GM06990 (cell line): ENCODE measurements at regions not wholly inside any gene's neighbourhood (a gene's known extent, or its start where the extent isn't known, plus 50 kb on each side); places are given as distances from the start of the nearest gene placed in this dataset.

Experiments
- DNase-seq: peaks from one replicate; pipeline ENCODE4 v3.0.0-alpha.2; 2011; ENCODE audit not compliant: insufficient read length; ENCODE audit errors: extremely low read depth
- H3K27me3 ChIP-seq: replicated peaks from 2 replicates; pipeline ENCODE4 v1.6.0; 2011; ENCODE audit warnings: low read length; ENCODE audit not compliant: control insufficient read depth, insufficient read depth
- H3K36me3 ChIP-seq: 2 replicates; pipeline ENCODE4 v1.5.1; 2011; ENCODE audit warnings: low read length; ENCODE audit not compliant: control insufficient read depth, insufficient read depth
- H3K4me3 ChIP-seq: replicated peaks from 2 replicates; pipeline ENCODE4 v1.5.1; 2011; ENCODE audit warnings: low read depth, mild to moderate bottlenecking, control low read depth, low read length
- TF ChIP-seq, protein P1 (sequence below): IDR thresholded peaks from 2 replicates; pipeline ENCODE4 v1.5.1; 2011; ENCODE audit warnings: low read length, control low read depth, mild to moderate bottlenecking, inconsistent platforms; ENCODE audit not compliant: insufficient read depth, poor library complexity, severe bottlenecking

DNA sequence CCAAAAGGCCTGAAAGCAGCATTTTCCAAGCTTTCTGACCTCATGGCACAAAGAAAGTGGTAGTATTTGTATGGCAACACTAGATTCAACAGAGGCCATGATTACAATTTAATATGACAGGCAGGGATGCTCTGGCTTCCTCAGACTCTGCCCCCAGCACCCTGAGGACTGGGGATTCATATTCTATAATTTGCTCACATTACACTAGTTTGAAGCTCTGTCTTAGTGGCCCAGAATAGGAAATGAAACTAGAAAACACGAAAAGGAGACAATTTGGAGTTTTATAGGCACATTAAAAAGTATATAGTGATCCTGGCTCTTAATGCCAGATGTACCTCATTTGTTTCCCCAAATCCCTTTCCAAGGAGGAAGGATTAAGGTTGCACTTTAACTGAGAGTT is 173.0 kb upstream of the STK17B start:
- TF ChIP-seq, protein P1, sequence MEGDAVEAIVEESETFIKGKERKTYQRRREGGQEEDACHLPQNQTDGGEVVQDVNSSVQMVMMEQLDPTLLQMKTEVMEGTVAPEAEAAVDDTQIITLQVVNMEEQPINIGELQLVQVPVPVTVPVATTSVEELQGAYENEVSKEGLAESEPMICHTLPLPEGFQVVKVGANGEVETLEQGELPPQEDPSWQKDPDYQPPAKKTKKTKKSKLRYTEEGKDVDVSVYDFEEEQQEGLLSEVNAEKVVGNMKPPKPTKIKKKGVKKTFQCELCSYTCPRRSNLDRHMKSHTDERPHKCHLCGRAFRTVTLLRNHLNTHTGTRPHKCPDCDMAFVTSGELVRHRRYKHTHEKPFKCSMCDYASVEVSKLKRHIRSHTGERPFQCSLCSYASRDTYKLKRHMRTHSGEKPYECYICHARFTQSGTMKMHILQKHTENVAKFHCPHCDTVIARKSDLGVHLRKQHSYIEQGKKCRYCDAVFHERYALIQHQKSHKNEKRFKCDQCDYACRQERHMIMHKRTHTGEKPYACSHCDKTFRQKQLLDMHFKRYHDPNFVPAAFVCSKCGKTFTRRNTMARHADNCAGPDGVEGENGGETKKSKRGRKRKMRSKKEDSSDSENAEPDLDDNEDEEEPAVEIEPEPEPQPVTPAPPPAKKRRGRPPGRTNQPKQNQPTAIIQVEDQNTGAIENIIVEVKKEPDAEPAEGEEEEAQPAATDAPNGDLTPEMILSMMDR: no peak
- DNase-seq: no peak

DNA sequence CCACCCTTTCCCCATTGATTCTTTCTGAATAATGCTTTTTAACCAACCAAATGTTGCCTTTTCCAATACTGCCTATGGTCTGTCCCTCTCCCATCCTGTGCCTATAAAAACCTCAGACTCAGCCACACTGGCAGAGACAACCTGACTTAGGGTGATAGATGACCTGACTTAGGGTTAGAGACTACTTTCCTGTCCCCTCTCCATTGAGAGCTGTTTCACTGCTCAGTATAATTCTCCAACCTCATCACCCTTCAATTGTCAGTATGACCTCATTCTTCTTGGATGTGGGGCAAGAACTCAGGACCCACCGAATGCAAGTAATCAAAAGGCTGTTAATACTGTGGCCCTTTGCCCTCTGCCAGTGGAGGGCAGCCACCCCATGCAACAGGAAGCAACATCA is 182.3 kb upstream of the STK17B start:
- no peak for DNase-seq
- TF ChIP-seq, protein P1: no peak
- Histone ChIP-seq H3K27me3 (no peaks in the 10 kb centered on the region), H3K4me3 (no peak overlapping the region), H3K36me3 (peaks cover 5% of the 10 kb centered on the region)

More for the DNA sequence above, 173.0 kb upstream of the STK17B start:
- Histone ChIP-seq H3K27me3 (no peaks in the 10 kb centered on the region), H3K36me3 (no peaks in the 10 kb centered on the region; the same call in 1 of the 2 replicates), H3K4me3 (no peak overlapping the region)

DNA sequence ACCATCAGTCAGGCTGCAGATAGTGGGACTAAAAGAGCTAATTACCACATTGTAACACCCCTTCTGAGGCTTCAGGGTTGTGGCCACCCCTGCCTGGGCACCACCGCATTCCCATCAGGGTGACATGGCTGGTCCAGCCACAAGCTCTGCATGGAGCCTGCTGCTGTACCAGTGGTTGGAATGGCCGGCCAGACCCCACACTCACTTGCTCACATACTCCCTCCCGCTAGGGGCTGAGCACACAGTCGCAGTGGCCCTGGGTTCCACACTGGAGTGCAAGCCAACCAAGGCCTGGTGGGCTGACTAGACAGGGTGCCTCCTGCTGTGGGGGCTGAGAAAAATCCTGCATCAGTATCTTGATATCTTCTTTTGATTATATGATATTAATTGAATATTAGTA is 182.8 kb upstream of the STK17B start:
- no peak for DNase-seq
- TF ChIP-seq, protein P1: no peak
- H3K27me3 ChIP-seq: no peaks in the 10 kb centered on the region
- no peak overlapping the region for H3K4me3 ChIP-seq
- H3K36me3 ChIP-seq: peaks cover 5% of the 10 kb centered on the region

- TF ChIP-seq, protein P1: no peak
Observed at GRCh38 chr2:196356332-196356731, 185.0 kb upstream of the STK17B start.

DNA sequence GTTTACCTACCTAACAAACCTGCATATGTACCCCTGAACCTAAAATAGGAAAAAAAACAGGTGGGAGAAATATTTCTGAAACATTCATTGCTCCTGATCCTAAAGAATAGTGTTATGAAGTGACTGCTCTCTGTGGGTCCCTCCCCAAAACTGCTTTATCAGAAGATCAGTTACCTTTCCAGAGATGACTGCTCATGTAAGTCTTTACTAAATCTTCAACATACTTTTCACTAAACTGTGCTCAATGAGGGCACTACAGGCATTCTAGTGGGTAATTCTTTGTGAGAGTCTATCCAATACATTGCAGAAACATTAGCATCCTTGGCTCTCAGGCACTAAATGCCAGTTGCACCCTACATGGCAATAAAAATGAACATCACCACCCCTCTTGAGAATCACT is 189.3 kb upstream of the STK17B start:
- no peaks in the 10 kb centered on the region for H3K27me3 ChIP-seq
- DNase-seq: no peak
- H3K4me3 ChIP-seq: no peak overlapping the region
- H3K36me3 ChIP-seq: peaks cover 3% of the 10 kb centered on the region
- TF ChIP-seq, protein P1: no peak

More at GRCh38 chr2:196356332-196356731, 185.0 kb upstream of the STK17B start:
- Histone ChIP-seq H3K27me3 (no peaks in the 10 kb centered on the region), H3K4me3 (no peak overlapping the region), H3K36me3 (peaks cover 5% of the 10 kb centered on the region)
- DNase-seq: no peak
